HuH-7 (cell line): ENCODE measurements at regions not wholly inside any gene's neighbourhood (a gene's known extent, or its start where the extent isn't known, plus 50 kb on each side); places are given as distances from the start of the nearest gene placed in this dataset.

Experiments
- DNase-seq: peaks from one replicate; pipeline ENCODE4 v3.0.0; 2011; ENCODE audit warnings: low spot score

DNA sequence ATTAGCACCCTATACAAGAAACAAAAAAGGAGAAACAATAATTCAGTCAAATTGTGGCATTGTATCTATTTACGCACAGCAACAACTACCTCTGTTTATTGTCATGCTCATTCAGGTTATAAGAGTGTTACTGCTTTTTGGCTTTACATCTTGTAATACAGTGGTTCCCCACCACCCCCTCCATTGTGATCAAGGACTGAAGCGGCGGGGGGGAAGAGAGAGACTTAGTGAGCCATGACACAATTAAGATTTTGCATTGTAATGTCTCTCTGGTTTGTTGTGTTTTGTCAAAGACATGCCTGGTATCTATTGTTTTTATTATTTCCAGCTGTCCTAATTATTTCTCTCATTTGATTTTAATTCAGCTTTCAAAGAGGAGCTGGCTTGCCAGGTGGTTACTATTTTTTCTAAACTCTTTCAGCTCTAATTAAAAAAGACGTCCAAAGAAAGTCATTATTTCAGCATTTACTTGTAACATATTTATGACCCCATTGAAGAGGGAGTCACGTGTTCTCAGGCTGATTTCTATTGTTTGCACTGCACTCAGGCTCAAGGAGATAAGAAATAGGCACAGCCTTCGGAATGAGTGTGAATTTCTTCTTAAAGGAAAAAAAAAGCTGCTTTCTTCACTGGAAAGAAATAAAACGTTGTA is 234.4 kb upstream of the TBL1XR1 start:
- DNase-seq, result peak; percentile 32

DNA sequence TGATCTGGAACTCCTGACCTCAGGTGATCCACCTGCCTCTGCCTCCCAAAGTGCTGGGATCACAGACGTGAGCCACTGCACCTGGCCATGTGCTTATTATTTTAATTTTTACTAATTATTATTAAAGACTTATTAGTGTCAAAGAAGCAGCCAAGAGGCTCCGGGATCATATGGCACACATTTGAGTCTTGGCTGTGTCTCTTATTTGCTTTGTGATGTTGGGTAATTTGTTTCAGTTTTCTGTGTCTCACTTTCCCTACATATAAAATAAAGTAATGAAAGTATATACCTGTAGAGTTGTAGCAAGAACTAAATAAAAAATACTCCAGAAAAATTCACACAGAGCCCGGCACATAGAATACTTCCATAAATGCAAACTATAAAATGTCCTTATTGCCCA is 238.0 kb upstream of the TBL1XR1 start:
- no peak for DNase-seq

DNA sequence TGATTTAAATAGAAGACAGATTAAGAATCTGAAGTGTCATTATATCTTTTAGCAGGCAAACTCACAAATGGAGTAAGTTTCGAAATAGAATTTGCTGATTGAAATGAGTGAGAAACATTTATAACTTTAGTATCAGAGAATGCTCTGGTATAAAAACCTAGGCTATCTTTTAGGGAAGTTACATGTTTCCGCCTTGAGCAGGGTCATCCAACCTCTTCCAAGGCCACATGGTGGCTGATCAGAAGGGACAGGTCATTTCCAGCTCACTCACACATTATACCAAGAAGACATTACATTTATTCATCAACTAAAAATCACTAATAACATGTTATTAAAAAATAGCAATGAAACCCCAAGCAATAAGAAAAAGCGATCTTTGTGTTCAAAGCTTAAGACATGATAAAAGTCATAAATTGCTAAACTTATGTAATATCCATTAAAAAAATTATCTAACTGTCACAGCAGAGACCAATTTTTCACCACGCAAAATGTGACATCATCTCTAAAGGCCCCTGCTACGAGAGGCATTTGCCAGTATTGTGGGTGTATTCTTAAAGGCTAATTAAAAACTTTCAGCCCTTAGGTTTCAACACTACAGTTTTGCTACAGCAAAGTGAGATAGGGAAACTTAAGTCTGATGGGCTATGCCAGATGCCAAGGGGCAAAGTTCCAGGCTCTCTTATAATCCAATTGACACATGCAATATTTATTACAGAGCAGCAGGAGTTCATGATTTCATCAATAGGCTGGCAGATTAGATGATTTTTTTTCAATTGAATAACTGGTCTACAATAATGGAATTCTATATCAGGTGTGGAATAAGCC is 240.4 kb upstream of the TBL1XR1 start:
- DNase-seq, result no peak

DNA sequence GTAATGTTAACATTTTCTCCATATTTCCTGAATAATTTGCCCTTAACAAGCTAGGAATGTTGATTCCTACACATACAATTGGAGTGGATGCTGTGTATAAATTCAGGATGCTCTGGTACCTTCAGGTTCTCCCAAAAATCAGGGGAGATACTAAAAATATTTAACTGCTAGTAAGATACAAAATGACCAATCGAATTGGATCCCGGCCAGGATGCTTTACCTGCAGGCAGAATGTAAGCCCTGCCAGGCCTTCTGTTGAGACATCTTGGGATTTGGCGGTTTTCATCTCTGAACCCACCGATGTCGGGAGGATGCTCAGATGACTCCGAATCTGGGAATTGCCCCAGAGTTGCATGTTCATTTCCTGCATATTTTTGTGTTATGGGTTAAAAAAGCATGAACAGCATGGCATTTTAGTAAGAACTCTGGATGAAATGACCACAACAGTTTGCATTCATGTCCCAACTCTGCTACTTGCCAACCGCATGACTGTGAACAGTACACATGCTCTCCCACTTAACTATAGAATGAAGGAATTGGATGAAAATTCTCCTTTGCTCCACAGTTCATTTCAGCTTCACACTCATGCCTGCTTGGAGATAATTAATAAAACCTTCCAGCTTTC is 241.4 kb upstream of the TBL1XR1 start:
- no peak for DNase-seq

DNA sequence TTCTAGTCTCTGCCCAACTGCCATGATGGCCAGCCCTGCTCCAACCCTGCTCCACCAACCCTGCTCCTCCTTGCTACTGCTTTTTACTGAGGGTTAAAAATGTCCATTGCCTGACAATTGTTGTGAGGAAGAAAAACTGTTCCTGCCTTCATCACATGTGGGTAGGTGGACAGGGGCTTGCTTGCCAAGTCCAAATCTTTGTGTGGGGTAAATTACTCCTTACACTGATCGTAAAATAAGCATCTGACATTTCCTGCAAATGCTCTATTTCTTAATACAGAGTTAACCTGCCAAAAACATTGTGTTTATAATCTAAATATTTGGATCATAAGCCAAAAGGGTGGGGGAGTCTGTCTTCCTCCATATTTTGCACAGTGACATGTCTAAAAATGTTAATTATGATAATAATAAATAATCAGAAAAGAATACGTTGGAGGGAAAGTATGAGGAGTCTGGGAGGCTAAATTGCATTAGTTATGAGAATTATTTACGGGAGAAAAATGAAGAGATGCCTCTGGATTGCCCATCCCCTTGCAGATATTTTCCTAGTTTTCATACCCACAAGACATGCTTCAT is 242.5 kb upstream of the TBL1XR1 start:
- no peak for DNase-seq

DNA sequence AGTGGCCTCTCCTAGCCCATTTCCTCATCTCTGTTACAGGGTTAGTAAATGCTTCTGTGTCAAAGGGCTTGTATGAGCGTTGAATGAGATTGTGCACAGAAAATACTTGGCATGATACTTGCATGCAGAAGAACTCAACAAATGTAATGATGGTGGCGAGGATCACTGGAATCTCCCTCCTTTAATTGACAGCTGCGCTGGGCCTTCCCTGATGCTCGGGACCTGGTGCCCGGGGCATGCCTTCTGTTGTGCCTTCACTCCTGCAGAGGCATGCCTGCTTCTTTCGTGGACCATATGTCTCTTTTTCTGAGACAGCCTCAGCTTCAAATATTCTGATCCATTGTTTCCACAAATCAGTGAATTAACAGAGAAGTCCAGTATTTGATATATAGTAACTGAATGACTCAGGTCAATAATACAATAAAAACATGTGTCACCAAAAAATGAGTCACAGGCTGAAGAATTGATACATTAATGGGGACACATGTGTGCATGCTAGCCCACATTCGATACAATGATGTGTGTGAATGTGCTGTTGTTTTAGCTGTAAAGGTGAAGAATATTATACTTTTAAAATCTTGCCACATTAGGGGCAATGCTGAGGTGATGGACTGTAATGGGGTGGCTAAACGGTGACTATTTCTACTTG is 243.3 kb upstream of the TBL1XR1 start:
- no peak for DNase-seq

DNA sequence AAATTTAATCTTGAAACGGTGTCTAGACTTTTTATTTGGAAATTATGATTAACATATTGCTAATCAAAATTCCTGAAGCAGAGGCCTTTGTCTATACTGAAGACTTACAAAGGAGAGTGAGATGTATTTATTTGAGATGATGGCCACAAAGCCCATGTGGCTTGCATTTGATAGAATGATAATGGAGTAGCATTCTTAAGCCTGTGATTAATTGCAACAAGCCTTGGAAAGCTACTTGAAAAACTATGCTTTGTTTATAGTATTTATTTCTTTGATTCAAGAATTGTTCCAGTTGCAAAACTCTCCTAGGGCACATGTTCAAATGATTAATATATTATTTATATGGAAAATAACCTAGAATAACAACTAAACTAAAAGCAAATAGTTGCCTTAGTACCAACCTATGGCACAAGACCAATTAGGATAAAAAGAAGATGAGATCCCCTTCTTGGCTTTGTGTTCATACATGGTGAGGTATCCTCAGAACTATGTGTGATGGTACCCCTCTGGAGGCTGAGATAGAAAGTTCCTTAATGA is 244.1 kb upstream of the TBL1XR1 start:
- DNase-seq, result no peak

DNA sequence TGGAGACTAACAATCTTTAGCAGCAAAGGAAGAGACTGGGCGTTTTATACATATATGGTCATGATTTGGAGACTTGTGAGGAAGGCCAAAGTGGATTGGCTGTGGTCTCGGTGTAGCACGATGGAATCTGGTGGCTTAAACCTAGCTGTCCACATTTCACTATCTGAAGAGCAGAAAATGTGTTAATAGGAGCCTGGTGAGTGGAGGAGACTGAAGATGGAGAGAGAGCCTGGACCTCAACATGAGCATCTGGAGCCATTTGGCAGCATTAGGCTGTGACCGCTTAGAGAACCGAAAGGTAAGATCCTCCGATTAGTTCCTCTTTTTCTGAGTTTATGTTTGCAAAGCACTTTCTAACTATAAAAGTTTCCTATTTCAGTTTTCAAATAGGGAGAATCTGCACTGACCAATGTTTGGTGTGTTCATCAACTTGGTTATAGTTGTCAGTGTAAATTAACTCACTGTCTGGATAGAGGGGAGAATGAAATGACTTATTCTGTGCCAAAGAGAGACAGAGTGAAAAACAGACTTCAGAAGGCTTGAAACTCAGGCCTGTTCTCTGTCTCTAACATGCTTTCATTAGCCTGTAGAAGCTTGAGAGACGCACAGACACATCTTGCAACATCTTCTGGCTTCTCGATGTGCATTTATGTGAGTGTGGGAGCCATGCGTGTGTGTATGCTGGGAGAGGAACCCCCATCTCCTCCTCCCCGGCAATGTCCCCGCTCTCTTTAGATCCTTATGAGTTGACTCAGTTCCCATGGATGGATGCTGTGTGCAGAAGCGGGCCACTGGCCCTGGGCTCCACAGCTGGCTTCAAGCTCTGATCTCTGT is 244.7 kb upstream of the TBL1XR1 start:
- no peak for DNase-seq

DNA sequence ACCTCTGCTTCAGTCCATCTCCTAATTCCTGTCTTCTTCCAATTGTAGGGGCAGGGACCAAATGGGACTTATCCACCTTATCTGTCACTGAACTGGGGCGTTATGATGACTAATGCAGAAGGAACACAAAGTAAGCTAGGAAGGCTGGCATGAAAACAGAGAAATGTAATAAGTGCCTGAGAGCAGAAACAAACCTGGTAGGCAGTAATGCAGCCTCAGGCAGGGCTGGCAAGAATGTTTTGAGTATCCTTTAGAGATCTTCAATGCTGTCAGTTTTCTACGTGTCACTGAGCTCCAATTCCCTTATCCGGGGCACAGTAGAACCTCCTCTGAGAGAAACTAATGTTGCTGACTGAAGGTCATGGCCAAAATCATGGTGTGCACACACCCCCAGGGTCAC is 246.2 kb upstream of the TBL1XR1 start:
- DNase-seq, result no peak

DNA sequence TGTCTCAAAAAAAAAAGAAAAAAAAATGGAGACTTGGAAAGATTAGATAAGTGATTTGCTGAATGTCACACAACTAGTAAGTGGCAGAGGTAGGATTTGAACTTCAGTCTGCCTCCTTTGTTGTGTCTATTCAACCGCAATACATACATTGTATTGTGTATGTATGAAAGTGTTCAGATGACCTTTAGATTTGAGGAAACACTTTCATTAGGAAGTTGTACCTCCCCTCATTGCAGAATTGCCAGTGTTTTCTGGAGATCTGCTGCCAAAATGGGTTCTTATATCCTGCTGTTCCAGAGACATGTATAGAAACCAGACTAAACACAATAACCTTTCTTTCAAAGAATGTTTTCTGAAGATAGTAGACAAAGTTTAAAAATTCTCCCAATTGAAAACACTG is 247.4 kb upstream of the TBL1XR1 start:
- no peak for DNase-seq

DNA sequence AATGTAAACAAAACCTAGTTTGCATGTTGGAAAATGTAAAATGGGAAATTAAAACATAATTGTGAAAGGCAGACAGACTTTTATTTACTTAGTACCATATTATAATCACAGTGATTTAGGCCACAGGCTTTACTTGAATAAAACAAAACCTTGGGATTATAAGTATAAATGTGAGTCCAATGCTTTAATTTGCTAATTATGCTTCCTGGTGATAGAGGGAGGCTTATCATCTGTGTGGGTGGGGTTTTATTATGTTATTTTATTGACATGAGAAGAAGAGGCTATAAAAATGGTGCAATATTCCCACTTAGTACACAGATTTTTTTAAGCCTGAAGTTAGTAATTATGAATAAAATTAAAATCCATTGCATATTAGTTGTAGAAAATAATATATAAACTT is 248.3 kb upstream of the TBL1XR1 start:
- no peak for DNase-seq

DNA sequence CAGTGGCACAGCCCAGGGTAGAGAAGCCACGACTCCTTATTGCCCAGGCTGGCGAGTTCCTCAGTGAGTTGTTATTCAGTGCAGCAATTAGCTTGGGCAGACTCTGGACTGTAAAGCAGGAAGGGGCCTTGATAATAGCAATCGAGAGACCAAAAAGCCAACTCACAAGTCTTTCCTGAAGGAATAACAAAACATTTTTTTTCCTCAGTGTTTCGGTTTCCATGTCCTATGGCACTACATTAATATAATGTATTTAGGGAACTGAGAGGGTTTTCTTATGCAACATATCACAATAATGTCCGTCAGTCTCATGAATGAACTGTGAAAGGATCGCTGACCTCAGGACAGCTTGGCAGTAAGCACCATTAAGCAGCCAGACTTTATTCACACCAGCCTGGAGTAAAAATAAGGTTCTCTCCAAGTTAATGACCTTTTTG is 248.9 kb upstream of the TBL1XR1 start:
- no peak for DNase-seq

DNA sequence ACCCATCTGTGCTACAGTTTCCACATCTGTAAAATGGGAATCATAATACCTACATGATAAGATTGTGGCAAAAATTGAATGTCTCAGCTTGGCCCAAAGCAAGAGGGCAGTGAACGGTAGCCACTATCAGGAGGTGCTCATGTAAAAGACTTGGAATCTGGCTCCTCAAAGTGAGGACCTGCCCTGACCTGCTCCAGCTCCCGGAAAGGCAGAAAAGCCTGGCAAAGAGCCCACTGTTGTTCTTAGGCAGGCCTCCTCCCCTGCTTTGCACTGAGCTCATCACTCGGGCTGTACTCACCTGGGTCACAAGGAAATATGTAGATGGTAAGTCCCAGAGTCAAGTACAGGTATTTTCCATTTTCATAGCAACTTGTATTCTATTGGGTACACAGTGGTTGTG is 250.7 kb upstream of the TBL1XR1 start:
- no peak for DNase-seq

DNA sequence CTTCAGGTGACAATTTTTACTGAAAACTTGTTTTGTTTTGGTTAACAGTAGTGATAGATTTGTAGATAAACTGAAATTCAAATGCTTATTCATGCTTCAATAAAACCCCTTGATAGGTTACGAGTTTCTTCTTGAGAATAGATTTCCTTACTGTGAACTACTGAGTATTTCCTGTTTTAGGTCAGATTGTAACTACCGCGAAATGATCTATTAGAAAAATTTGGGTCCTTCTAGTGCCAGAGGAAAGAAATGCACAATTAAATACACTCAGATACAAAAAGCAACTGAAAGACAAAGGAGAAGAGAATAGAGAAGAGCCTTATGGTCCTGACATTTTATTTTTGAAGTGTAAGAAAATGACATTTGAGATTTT is 251.7 kb upstream of the TBL1XR1 start:
- no peak for DNase-seq

DNA sequence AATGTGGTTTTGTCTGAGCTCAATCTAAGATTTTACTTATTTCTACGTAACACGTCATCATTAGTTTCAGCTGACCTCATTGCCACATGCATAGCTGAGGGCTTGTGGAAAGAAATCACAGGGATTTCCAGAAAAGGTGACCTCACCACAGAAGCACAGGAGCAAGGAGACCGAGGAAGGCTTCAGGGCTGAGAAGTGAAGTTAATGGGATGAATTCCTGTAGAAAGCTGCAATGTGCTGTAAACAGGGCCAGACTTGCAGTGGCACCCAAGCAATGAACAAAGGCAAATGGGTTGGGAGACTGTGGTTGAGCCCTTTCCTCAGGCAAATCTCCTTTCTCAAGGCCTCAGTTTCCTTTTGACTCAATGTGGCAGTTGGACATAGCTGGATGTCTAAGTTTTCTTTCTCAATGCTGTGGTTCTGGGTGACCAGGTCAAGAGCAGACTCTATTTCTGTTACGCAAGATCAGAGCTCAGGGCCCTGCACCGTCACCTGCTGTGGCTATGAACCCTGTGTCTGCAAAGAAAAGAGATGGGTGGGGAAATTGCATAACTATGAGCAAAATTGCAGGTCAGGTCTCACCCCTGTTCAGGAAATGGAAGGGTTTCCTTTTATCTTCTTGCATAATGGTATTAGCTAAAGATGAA is 252.2 kb upstream of the TBL1XR1 start:
- DNase-seq, result peak; percentile 46

DNA sequence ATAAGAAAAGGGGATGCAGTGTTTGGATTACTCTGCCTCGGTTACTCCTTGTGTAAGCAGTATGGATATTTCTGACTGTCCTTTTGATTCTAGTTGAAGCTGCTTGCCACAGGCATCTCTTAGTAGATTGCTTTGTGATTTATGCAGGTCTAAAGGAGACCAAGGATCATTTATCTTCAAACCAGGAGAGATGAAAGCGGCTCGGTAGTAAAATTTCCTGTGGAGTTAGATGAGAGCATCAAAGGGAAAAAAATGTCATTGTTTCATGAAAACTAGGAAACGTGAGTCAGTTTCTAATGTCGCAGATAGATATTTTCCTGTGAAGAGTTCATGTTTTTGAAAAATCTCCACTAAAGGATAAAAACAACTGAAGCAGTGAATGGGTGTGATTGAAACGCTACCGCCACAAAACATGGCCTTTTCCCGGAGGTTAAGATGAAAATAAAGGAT is 254.0 kb upstream of the TBL1XR1 start:
- DNase-seq, result no peak

DNA sequence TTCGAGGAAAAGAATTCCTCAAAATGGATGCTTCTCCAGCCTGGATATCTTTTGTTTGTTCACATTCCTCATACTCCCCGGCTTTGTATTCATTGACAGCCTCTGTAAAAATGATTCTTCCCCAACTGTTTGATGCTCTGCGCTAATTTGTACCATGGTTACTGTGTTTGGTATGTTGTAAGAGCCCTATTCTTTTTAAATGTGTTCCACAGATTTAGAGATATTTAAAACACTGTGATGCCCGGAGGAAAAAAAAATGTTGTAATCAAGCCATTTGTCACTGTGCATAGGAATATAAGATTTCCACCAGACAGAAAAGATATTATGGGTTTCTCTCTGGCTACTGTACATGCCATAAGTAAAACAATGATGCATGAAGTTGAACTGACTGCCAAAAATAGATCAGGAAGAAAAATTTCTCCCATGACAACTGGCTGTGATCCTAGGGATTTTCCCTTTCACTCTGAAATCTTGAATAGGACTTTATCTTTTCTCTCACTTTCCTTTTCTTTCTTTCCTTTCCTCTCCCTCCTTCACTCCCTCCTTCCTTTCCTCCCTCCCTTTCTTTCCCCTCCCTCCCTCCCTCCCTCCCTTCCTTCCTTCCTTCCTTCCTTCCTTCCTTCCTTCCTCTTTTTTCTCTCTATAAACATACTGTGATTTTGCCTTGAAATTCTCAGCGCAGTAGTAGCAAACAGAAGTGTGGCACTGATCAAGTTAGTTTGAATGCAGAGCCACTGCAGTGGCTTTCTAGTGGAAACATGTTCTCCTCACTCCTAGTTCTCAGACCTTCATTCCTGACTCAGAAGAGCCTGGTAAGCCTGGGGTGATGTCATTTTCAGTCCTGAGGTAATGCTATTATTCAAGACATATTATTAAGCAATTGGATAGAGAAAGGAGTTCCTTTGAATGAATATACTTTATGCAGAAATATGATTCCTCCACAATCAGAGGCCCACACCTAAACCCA is 254.9 kb upstream of the TBL1XR1 start:
- DNase-seq, result no peak

DNA sequence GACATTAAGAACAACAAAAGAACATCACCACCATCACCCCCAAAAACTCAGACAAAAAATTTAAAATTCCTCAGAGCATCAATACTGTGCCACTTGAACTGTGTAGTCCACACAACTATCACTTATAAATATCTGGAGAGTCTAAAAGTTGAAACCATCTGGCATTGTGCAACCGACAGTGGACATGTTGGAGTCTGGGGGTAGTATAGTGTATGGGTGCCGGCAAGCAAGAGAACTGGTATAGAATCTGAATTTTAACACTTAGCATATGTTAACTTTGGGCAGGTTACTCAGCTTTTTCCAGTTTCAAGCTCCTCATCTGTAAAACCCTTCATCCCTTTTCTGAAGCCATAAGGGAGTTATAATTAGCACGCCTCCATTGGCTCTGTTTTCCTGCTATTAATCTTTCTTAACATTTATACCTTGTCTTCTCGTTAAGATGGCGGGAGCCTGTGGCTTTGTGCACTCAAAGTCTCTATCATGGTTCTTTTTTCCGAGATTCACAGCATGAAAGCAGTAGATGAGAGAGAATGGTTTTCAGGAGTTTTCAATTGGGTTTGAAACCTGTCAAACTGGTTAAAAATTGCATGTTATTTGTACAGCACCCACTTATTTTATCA is 255.7 kb upstream of the TBL1XR1 start:
- DNase-seq, result no peak

DNA sequence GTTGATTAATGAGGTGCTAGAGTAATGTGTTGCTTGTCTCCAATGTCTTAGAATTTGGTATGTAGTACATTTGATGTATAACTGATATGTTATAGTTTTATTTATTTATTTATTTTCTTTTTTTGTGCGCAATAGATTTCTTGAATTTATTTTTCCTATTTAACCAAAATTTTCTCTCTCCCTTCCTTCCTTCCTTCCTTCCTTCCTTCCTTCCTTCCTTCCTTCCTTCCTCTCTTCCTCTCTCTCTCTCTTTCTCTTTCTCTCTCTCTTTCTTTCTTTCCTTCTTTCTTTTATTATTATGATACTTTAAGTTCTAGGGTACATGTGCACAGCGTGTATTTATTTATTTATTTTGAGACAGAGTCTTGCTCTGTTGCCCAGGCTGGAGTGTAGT is 256.2 kb upstream of the TBL1XR1 start:
- DNase-seq, result no peak
